ENCODE measurements at regions not wholly inside any gene's neighbourhood (a gene's known extent, or its start where the extent isn't known, plus 50 kb on each side); places are given as distances from the start of the nearest gene placed in this dataset.

DNA sequence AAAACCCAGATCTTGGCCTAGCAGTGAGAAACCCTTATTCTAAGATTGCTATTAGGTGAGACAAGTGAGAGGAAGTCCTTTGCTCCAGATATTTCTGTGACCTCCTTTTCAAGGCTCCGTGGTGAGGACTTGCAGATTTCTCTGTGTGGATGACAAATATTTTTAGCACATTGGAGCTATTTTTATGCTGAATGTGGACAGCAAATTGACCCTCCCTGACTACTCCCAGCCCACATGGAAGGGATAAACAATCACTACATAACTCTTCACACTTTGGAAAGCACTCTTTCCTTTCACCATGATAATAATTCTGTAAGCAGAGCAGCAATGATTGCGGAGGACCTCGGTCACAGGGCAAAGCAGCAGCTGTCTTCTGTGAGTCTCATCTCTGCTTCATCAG, 88.0 kb upstream of the ADGRF1 start:
- H3K9me3 ChIP-seq (replicated peaks in 1 of 2; ENCODE audit: control insufficient read depth in 1 of 2, insufficient read depth in 1 of 2, low read length in 2 of 2) = no peaks in the 10 kb centered on the region
- H3K4me3 Mint-ChIP-seq = no peak overlapping the region
- H3K4me2 ChIP-seq (replicated peaks; ENCODE audit: extremely low read depth, low read length, poor library complexity, severe bottlenecking) = no peak overlapping the region
- no peak overlapping the region for H3K27ac ChIP-seq (ENCODE audit: low read depth in 1 of 2, low read length in 2 of 2)
- no CpG with 5 or more reads among the region's 3 CpGs for WGBS (ENCODE audit: insufficient coverage)
- no peaks in the 10 kb centered on the region for H3K36me3 ChIP-seq (replicated peaks in 1 of 2; ENCODE audit: control insufficient read depth in 1 of 2, insufficient read depth in 2 of 2, low read length in 2 of 2)
- DNase-seq = no peak
- no peaks in the 10 kb centered on the region for H3K27me3 ChIP-seq (ENCODE audit: control insufficient read depth in 2 of 2, insufficient read depth in 2 of 2, low read length in 2 of 2)
- H3K27ac Mint-ChIP-seq = no peak overlapping the region
- no peak overlapping the region for H3K9ac ChIP-seq (ENCODE audit: insufficient read depth, low read length, poor library complexity, severe bottlenecking)
- H3K36me3 Mint-ChIP-seq = no peaks in the 10 kb centered on the region
- TF ChIP-seq, protein P1, sequence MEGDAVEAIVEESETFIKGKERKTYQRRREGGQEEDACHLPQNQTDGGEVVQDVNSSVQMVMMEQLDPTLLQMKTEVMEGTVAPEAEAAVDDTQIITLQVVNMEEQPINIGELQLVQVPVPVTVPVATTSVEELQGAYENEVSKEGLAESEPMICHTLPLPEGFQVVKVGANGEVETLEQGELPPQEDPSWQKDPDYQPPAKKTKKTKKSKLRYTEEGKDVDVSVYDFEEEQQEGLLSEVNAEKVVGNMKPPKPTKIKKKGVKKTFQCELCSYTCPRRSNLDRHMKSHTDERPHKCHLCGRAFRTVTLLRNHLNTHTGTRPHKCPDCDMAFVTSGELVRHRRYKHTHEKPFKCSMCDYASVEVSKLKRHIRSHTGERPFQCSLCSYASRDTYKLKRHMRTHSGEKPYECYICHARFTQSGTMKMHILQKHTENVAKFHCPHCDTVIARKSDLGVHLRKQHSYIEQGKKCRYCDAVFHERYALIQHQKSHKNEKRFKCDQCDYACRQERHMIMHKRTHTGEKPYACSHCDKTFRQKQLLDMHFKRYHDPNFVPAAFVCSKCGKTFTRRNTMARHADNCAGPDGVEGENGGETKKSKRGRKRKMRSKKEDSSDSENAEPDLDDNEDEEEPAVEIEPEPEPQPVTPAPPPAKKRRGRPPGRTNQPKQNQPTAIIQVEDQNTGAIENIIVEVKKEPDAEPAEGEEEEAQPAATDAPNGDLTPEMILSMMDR (IDR thresholded peaks at IDR 0.05) = no peak
- no peak overlapping the region for H3K4me3 ChIP-seq (replicated peaks in 1 of 3; ENCODE audit: low read depth in 2 of 3, low read length in 3 of 3)
- peaks cover 16% of the 10 kb centered on the region for H3K4me1 Mint-ChIP-seq
- H3K79me2 ChIP-seq (ENCODE audit: insufficient read depth, low read length) = no peaks in the 10 kb centered on the region
- H4K20me1 ChIP-seq (ENCODE audit: insufficient read depth, low read length) = no peaks in the 10 kb centered on the region
- H3K4me1 ChIP-seq (ENCODE audit: control insufficient read depth in 1 of 2, insufficient read depth in 2 of 2, low read length in 2 of 2) = peaks cover 14% of the 10 kb centered on the region in 2 donors
- H3K27me3 Mint-ChIP-seq (ENCODE audit: low read depth in 3 of 3) = peaks cover 0 to 2% (median 1%) of the 10 kb centered on the region in 3 donors
- intact Hi-C loops (cut with micrococcal nuclease) = loop anchor here in 1 of 2 donors (10.0 kb wide), 1 partner anchor 115 kb away; no protein-coding TSS in a partner anchor
- peaks cover 0 to 1% (median 0%) of the 10 kb centered on the region in 7 donors for H3K9me3 Mint-ChIP-seq
- H2AFZ ChIP-seq (ENCODE audit: insufficient read depth, low read depth, low read length, poor library complexity, severe bottlenecking) = no peak overlapping the region

DNA sequence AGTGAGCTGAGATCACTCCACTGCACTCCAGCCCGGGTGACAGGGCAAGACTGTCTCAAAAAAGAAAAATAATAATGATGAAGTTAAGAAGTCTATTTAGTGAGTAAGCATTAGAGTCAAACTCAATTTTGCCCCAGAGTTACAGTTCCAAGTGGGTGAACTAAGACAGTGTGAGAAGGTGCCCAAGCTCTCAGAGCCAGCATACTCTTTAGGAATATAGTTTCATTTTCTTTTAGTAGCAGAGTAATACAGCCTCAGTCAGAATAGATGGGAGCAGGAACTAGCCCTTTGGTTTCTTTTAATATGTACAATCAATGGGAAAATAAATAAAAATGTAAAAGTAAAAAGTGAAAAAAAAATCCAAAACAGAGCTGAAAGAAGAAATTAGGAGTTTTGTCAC, 87.0 kb upstream of the ADGRF1 start:
- no peaks in the 10 kb centered on the region for H4K20me1 ChIP-seq (ENCODE audit: insufficient read depth, low read length)
- H3K9me3 Mint-ChIP-seq = peaks cover 0 to 1% (median 0%) of the 10 kb centered on the region in 7 donors
- TF ChIP-seq, protein P1 (IDR thresholded peaks at IDR 0.05) = no peak
- H3K4me1 ChIP-seq (ENCODE audit: control insufficient read depth in 1 of 2, insufficient read depth in 2 of 2, low read length in 2 of 2) = peaks cover 4 to 5% of the 10 kb centered on the region in 2 donors
- H3K27me3 ChIP-seq (ENCODE audit: control insufficient read depth in 2 of 2, insufficient read depth in 2 of 2, low read length in 2 of 2) = no peaks in the 10 kb centered on the region
- H3K4me3 ChIP-seq (replicated peaks in 1 of 3; ENCODE audit: low read depth in 2 of 3, low read length in 3 of 3) = no peak overlapping the region
- no peak overlapping the region for H3K27ac ChIP-seq (ENCODE audit: low read depth in 1 of 2, low read length in 2 of 2)
- H3K27me3 Mint-ChIP-seq (ENCODE audit: low read depth in 3 of 3) = peaks cover 0 to 1% (median under 1%) of the 10 kb centered on the region in 3 donors
- H3K4me1 Mint-ChIP-seq = peaks cover 7% of the 10 kb centered on the region
- 80% methylated on average over 1 of the region's 1 CpG for WGBS (ENCODE audit: insufficient coverage)
- no peak overlapping the region for H3K9ac ChIP-seq (ENCODE audit: insufficient read depth, low read length, poor library complexity, severe bottlenecking)
- intact Hi-C loops (cut with micrococcal nuclease) = no loop called here
- no peak for DNase-seq
- H3K36me3 Mint-ChIP-seq = no peaks in the 10 kb centered on the region
- no peak overlapping the region for H3K4me3 Mint-ChIP-seq
- no peak overlapping the region for H3K27ac Mint-ChIP-seq
- no peaks in the 10 kb centered on the region for H3K9me3 ChIP-seq (replicated peaks in 1 of 2; ENCODE audit: control insufficient read depth in 1 of 2, insufficient read depth in 1 of 2, low read length in 2 of 2)
- H3K36me3 ChIP-seq (replicated peaks in 1 of 2; ENCODE audit: control insufficient read depth in 1 of 2, insufficient read depth in 2 of 2, low read length in 2 of 2) = no peaks in the 10 kb centered on the region
- H3K4me2 ChIP-seq (replicated peaks; ENCODE audit: extremely low read depth, low read length, poor library complexity, severe bottlenecking) = no peak overlapping the region
- no peak overlapping the region for H2AFZ ChIP-seq (ENCODE audit: insufficient read depth, low read depth, low read length, poor library complexity, severe bottlenecking)
- no peaks in the 10 kb centered on the region for H3K79me2 ChIP-seq (ENCODE audit: insufficient read depth, low read length)

All from CD14-positive monocyte (primary cell).